ENCODE measurements at regions not wholly inside any gene's neighbourhood (a gene's known extent, or its start where the extent isn't known, plus 50 kb on each side); places are given as distances from the start of the nearest gene placed in this dataset.

- intact Hi-C loops (cut with micrococcal nuclease), result no loop called here
- no peak for DNase-seq
- ATAC-seq, result no peak
Measured at GRCh38 chr12:41942354-41942753, 202.3 kb downstream of the GXYLT1 start.

- intact Hi-C loops (cut with micrococcal nuclease), result no loop called here
- no peak for DNase-seq
- no peak for ATAC-seq
Measured at GRCh38 chr12:41941079-41941478, 203.6 kb downstream of the GXYLT1 start.

GRCh38 chr12:41940571-41940970, 204.1 kb downstream of the GXYLT1 start:
- intact Hi-C loops (cut with micrococcal nuclease), result no loop called here
- no peak for ATAC-seq

GRCh38 chr12:41936333-41936732, 208.3 kb downstream of the GXYLT1 start:
- ATAC-seq (no peak), DNase-seq (no peak)
- intact Hi-C loops (cut with micrococcal nuclease), result no loop called here

More at GRCh38 chr12:41940571-41940970, 204.1 kb downstream of the GXYLT1 start:
- no peak for DNase-seq

- ATAC-seq (no peak), DNase-seq (no peak)
- intact Hi-C loops (cut with micrococcal nuclease), result no loop called here
Measured at GRCh38 chr12:41935911-41936310, 208.8 kb downstream of the GXYLT1 start.

GRCh38 chr12:41932470-41932991, 212.1 kb downstream of the GXYLT1 start:
- ATAC-seq (peak; percentile 97), DNase-seq (peak; percentile 87)
- intact Hi-C loops (cut with micrococcal nuclease), result no loop called here

- ATAC-seq, result no peak
- DNase-seq, result no peak
- intact Hi-C loops (cut with micrococcal nuclease), result no loop called here
Measured at GRCh38 chr12:41930866-41931437, 213.7 kb downstream of the GXYLT1 start.

GRCh38 chr12:41924111-41924510, 220.6 kb downstream of the GXYLT1 start:
- intact Hi-C loops (cut with micrococcal nuclease), result no loop called here
- ATAC-seq (no peak), DNase-seq (no peak)

GRCh38 chr12:41923351-41923750, 221.3 kb downstream of the GXYLT1 start:
- intact Hi-C loops (cut with micrococcal nuclease), result no loop called here
- no peak for ATAC-seq
- DNase-seq, result no peak

GRCh38 chr12:41920355-41920754, 224.3 kb downstream of the GXYLT1 start:
- intact Hi-C loops (cut with micrococcal nuclease), result no loop called here

GRCh38 chr12:41919526-41920261, 225.0 kb downstream of the GXYLT1 start:
- DNase-seq, result no peak
- no peak for ATAC-seq
- intact Hi-C loops (cut with micrococcal nuclease), result no loop called here

More at GRCh38 chr12:41920355-41920754, 224.3 kb downstream of the GXYLT1 start:
- DNase-seq, result no peak
- no peak for ATAC-seq

- DNase-seq (no peak), ATAC-seq (no peak)
- intact Hi-C loops (cut with micrococcal nuclease), result no loop called here
Measured at GRCh38 chr12:41919048-41919447, 225.6 kb downstream of the GXYLT1 start.

GRCh38 chr12:41917938-41918341, 226.7 kb downstream of the GXYLT1 start:
- ATAC-seq (peak; percentile 76), DNase-seq (no peak)
- intact Hi-C loops (cut with micrococcal nuclease), result no loop called here

GRCh38 chr12:41917181-41917580, 227.5 kb downstream of the GXYLT1 start:
- DNase-seq, result no peak
- ATAC-seq, result no peak
- intact Hi-C loops (cut with micrococcal nuclease), result no loop called here

GRCh38 chr12:41910578-41911320, 233.9 kb downstream of the GXYLT1 start:
- DNase-seq (no peak), ATAC-seq (no peak)
- intact Hi-C loops (cut with micrococcal nuclease), result no loop called here

GRCh38 chr12:41908206-41908605, 236.5 kb downstream of the GXYLT1 start:
- intact Hi-C loops (cut with micrococcal nuclease), result no loop called here
- no peak for ATAC-seq

GRCh38 chr12:41907550-41907949, 237.1 kb downstream of the GXYLT1 start:
- intact Hi-C loops (cut with micrococcal nuclease), result no loop called here
- ATAC-seq (peak; percentile 63), DNase-seq (no peak)

More at GRCh38 chr12:41908206-41908605, 236.5 kb downstream of the GXYLT1 start:
- no peak for DNase-seq

- DNase-seq (no peak), ATAC-seq (no peak)
- intact Hi-C loops (cut with micrococcal nuclease), result no loop called here
Measured at GRCh38 chr12:41907021-41907420, 237.7 kb downstream of the GXYLT1 start.

- intact Hi-C loops (cut with micrococcal nuclease), result no loop called here
- no peak for DNase-seq
- ATAC-seq, result no peak
Measured at GRCh38 chr12:41905759-41906297, 238.8 kb downstream of the GXYLT1 start.
